ENCODE measurements at regions not wholly inside any gene's neighbourhood (a gene's known extent, or its start where the extent isn't known, plus 50 kb on each side); places are given as distances from the start of the nearest gene placed in this dataset.
"Not testable (repeated sequence)": the region's sequence is repeated elsewhere in the genome, so short reads cannot be mapped to it uniquely, and the experiment has no call there.

- no peak overlapping the region for H3K4me3 Mint-ChIP-seq
- peaks cover 48% of the 10 kb centered on the region for H3K27me3 Mint-ChIP-seq
- no peak for ATAC-seq
- peaks cover 19% of the 10 kb centered on the region for H3K9me3 Mint-ChIP-seq
- H3K27ac Mint-ChIP-seq: no peak overlapping the region
- H3K4me1 Mint-ChIP-seq: peaks cover 5% of the 10 kb centered on the region
- no peaks in the 10 kb centered on the region for H3K36me3 Mint-ChIP-seq
These were observed 265.0 kb upstream of the FOXF1 start for GRCh38 chr16:86245351-86245750.

DNA sequence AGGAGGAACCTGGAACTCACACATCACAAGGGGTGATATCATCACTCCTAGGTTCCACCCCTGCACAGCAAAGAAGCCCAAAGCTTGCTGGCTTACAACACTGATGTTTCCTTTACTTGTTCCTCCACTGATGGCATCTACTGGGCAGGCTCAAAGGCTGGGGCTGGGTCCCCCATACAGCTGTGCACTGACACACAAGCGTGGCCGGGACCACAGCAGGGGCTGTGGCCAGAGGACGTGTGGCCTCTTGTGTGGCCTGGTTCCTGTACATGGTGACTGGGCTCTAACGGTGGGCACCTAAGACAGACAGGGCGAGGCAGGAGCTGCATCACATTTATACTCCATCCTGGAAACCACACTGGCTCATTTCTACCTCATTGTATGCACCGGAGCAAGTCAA is 264.4 kb upstream of the FOXF1 start:
- Mint-ChIP-seq H3K27ac (no peak overlapping the region), H3K27me3 (peaks cover 43% of the 10 kb centered on the region), H3K4me1 (peaks cover 5% of the 10 kb centered on the region), H3K4me3 (no peak overlapping the region), H3K9me3 (peaks cover 19% of the 10 kb centered on the region), H3K36me3 (no peaks in the 10 kb centered on the region)
- no peak for ATAC-seq

DNA sequence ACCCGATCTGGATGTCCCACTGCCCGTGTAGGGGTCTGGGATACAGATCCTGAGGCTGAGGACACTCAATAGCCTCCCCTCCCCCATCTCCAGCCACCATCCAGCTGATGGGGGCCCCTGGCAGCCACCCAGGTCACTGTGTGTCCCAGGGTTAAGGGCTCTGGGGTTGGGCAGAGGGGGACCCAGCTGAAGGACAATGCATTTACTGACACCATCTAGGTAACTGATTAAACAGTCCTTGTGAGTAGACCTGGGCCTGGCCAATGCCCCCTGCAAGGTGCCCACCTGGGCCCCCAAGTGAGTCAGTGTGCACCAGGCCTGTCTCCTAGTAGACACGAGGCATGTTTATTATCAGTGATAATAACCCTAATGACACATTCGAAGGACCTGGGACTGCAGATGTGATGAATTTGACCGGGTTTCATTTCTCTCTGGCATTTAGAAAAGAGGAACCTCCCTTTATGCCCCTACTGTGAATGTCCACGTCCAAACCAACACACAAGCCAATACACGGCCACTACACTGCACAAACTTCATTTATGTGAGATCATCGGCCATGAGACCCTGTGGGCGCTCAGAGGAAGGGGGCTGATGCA is 261.9 kb upstream of the FOXF1 start:
- H3K27ac Mint-ChIP-seq: no peak overlapping the region
- no peak overlapping the region for H3K4me3 Mint-ChIP-seq
- H3K9me3 Mint-ChIP-seq: peaks cover 13% of the 10 kb centered on the region
- no peak for ATAC-seq
- peaks cover 18% of the 10 kb centered on the region for H3K27me3 Mint-ChIP-seq
- H3K4me1 Mint-ChIP-seq: peaks cover 5% of the 10 kb centered on the region
- no peaks in the 10 kb centered on the region for H3K36me3 Mint-ChIP-seq

DNA sequence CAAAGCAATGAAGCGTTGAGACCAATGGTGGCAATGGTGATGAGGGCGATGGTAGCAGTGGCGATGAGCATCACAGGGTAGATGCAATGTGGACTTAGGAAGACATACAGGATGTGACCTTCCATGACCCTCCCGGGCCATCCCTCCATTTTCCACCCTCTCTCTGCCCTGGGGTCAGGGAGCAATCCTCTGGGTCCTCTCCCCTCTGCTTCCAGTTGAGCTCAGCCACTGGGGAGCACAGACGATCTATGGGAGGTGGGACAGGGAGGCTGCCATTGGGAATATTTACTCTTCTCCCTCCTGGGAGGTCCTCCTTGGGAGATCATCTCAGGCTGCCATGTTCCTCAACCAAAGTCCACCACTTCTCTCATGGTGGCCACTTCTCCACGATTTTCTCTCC is 260.7 kb upstream of the FOXF1 start:
- no peak for ATAC-seq
- H3K4me3 Mint-ChIP-seq: no peak overlapping the region
- H3K9me3 Mint-ChIP-seq: peaks cover 12% of the 10 kb centered on the region
- H3K4me1 Mint-ChIP-seq: peaks cover 5% of the 10 kb centered on the region
- no peak overlapping the region for H3K27ac Mint-ChIP-seq
- no peaks in the 10 kb centered on the region for H3K36me3 Mint-ChIP-seq
- peaks cover 6% of the 10 kb centered on the region for H3K27me3 Mint-ChIP-seq

DNA sequence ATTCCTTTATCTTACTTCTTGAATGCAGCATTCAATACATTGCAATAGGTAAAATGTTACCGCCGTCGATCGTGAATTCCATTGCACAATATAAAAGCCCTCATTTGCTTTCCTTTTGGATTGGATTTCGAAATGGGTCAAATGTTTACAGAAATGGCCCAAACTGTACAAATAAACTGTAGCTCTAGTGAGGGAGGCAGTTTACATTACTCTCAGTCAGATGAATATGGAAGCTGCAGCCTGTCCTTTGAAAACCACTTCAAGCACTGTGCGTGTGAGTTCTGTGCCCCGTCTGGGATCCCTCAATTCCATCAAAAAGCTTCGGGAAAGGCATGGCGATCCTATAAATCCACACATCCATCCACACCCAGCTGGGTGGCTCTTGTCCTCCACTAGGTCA is 258.6 kb upstream of the FOXF1 start:
- no peak overlapping the region for H3K4me3 Mint-ChIP-seq
- no peaks in the 10 kb centered on the region for H3K36me3 Mint-ChIP-seq
- H3K27ac Mint-ChIP-seq: no peak overlapping the region
- peaks cover 8% of the 10 kb centered on the region for H3K27me3 Mint-ChIP-seq
- peaks cover 5% of the 10 kb centered on the region for H3K4me1 Mint-ChIP-seq
- no peak for ATAC-seq
- peaks cover 22% of the 10 kb centered on the region for H3K9me3 Mint-ChIP-seq

DNA sequence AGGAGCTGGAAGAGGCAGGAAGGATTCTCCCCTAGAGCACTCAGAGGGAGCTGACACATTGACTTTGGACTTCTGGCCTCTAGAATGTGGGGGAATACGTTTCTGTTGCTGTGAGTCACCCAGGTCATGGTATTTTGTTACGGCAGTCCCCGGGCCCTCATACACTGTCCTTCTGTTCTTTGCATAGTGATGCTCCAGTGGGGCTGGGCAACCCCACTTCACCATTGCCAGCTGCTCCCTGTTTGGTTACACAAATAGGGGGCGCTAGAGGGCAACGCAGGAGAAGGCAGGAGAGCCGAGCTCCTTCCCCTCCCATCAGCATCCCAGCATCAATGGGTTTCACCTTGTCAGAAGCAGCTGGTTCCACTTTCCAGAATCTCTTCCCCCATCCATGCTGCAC is 257.7 kb upstream of the FOXF1 start:
- H3K4me1 Mint-ChIP-seq: peaks cover 5% of the 10 kb centered on the region
- no peak for ATAC-seq
- H3K4me3 Mint-ChIP-seq: no peak overlapping the region
- peaks cover 12% of the 10 kb centered on the region for H3K27me3 Mint-ChIP-seq
- H3K36me3 Mint-ChIP-seq: no peaks in the 10 kb centered on the region
- peaks cover 22% of the 10 kb centered on the region for H3K9me3 Mint-ChIP-seq
- no peak overlapping the region for H3K27ac Mint-ChIP-seq

DNA sequence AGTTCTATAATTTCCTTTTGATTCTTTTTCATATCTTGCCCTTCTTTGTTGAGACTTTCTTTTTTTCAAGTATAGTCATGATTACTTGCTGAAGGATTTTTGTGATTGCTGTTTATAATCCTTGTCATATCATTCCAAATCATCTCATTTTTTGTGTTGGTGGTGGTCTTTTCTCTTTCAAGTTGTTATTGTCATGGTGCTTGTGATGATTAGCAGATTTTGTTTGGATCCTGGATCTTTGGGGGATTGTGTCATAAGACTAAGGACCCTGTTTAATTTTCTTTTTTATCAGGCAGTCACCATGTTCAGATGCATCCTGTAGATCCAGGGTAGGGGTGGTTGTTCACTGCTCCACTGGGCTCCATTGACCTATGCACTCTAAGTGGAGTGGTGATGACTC is 254.4 kb upstream of the FOXF1 start:
- no peak overlapping the region for H3K27ac Mint-ChIP-seq
- peaks cover 12% of the 10 kb centered on the region for H3K9me3 Mint-ChIP-seq
- H3K4me3 Mint-ChIP-seq: no peak overlapping the region
- H3K36me3 Mint-ChIP-seq: no peaks in the 10 kb centered on the region
- no peaks in the 10 kb centered on the region for H3K4me1 Mint-ChIP-seq
- H3K27me3 Mint-ChIP-seq: peaks cover 38% of the 10 kb centered on the region
- no peak for ATAC-seq

DNA sequence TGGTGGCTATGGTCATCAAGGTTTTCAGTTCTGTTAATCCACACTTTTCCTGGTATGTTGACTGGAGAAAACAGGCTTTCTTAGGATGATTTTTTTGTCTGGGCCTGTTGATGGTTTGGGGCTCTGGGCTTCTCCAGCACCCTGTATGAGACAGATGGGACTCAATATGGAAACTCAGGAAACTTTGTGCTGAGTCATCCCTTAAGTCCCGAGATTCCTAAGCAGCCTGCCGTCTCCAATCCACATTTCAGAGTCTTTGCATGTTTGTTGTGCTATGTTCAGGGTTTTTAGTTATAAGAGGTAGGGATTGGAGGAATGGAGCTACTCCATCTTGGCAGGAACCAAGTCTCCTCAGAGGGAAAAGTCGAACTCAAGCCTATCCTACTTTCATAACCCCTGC is 253.3 kb upstream of the FOXF1 start:
- Mint-ChIP-seq H3K4me1 (no peaks in the 10 kb centered on the region), H3K27ac (no peak overlapping the region)

GRCh38 chr16:86257546-86257945 is 252.8 kb upstream of the FOXF1 start:
- Mint-ChIP-seq H3K9me3 (peaks cover 12% of the 10 kb centered on the region), H3K27ac (no peak overlapping the region), H3K4me3 (no peak overlapping the region), H3K4me1 (no peaks in the 10 kb centered on the region), H3K27me3 (peaks cover 38% of the 10 kb centered on the region), H3K36me3 (no peaks in the 10 kb centered on the region)
- no peak for ATAC-seq

More for the DNA sequence above, 253.3 kb upstream of the FOXF1 start:
- no peaks in the 10 kb centered on the region for H3K36me3 Mint-ChIP-seq
- H3K27me3 Mint-ChIP-seq: peaks cover 38% of the 10 kb centered on the region
- ATAC-seq: no peak
- H3K9me3 Mint-ChIP-seq: peaks cover 12% of the 10 kb centered on the region
- no peak overlapping the region for H3K4me3 Mint-ChIP-seq

DNA sequence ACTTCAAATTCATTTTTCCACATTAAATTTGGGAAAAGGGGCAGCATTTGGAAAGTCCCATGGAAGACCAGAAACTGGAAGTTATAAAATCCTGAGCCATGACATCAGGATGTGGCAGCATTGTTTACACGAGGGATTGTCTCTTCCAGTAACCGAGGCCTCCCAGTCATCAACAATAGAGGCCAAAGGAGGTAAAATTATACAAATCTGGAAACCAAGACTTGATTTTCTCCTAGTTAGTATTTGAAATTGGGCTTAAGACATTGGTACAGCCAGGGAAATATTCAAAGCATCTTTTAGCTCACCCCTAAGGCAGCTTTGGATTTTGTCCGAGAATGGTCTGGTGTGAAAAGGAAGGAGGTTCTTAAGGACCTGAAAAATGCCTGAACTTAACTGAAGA is 251.6 kb upstream of the FOXF1 start:
- no peak for ATAC-seq
- H3K27me3 Mint-ChIP-seq: peaks cover 38% of the 10 kb centered on the region
- no peaks in the 10 kb centered on the region for H3K4me1 Mint-ChIP-seq
- no peaks in the 10 kb centered on the region for H3K36me3 Mint-ChIP-seq
- peaks cover 12% of the 10 kb centered on the region for H3K9me3 Mint-ChIP-seq
- H3K27ac Mint-ChIP-seq: no peak overlapping the region
- no peak overlapping the region for H3K4me3 Mint-ChIP-seq

GRCh38 chr16:86259499-86259898 is 250.8 kb upstream of the FOXF1 start:
- Mint-ChIP-seq H3K36me3 (no peaks in the 10 kb centered on the region), H3K9me3 (peaks cover 12% of the 10 kb centered on the region), H3K4me3 (no peak overlapping the region), H3K27me3 (peaks cover 38% of the 10 kb centered on the region), H3K4me1 (no peaks in the 10 kb centered on the region), H3K27ac (no peak overlapping the region)
- ATAC-seq: no peak

DNA sequence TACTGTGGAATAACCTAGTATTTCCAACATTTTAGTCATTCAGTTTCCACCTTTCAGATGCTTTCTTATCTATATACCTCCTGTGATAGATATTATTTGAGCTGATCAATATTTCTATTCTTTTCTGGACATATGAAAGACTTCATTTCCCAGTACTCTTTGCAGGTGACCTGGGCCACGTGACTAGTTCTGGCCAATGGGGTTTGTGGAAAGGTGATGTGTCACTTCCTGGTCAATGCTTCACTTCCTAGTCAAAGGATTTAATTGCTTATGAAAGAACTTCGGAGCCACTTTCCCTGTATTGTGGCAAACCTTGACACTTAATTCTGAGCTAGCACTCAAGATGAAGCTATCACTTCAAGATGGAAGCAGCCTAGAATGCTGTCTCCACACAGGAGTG is 248.9 kb upstream of the FOXF1 start:
- H3K27ac Mint-ChIP-seq: no peak overlapping the region
- no peak overlapping the region for H3K4me3 Mint-ChIP-seq
- no peak for ATAC-seq
- H3K27me3 Mint-ChIP-seq: peaks cover 31% of the 10 kb centered on the region
- no peaks in the 10 kb centered on the region for H3K4me1 Mint-ChIP-seq
- H3K36me3 Mint-ChIP-seq: no peaks in the 10 kb centered on the region
- peaks cover under 1% of the 10 kb centered on the region for H3K9me3 Mint-ChIP-seq

DNA sequence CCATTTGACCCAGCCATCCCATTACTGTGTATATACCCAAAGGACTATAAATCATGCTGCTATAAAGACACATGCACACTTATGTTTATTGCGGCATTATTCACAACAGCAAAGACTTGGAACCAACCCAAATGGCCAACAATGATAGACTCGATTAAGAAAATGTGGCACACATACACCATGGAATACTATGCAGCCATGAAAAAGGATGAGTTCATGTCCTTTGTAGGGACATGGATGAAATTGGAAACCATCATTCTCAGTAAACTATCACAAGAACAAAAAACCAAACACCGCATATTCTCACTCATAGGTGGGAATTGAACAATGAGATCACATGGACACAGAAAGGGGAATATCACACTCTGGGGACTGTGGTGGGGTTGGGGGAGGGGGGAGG is 242.7 kb upstream of the FOXF1 start:
- H3K9me3 Mint-ChIP-seq: not testable (repeated sequence)

DNA sequence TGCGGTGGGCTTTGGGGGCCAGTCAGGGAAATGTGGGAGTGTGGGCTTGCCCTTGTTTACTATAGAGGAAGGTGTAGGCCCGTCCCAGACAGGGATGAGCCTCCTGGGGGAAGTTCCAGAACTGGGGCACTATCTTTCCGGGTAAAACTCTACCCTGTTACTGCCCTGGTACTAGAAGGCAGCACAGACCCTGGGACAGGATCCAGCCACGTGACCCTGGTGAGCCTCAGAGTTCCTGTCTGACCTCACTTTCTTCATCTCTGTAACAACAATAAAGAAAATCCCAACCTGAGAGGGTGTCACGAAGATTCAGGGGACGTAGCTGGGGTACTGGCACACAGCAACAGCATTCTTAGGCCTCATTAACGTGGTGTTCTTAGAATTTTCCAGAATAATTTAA is 239.6 kb upstream of the FOXF1 start:
- H3K27me3 Mint-ChIP-seq: peaks cover 19% of the 10 kb centered on the region
- no peak overlapping the region for H3K27ac Mint-ChIP-seq
- ATAC-seq: no peak
- H3K4me3 Mint-ChIP-seq: no peak overlapping the region
- no peaks in the 10 kb centered on the region for H3K36me3 Mint-ChIP-seq
- H3K4me1 Mint-ChIP-seq: no peaks in the 10 kb centered on the region
- H3K9me3 Mint-ChIP-seq: no peaks in the 10 kb centered on the region

More for the DNA sequence above, 242.7 kb upstream of the FOXF1 start:
- H3K27ac Mint-ChIP-seq, ATAC-seq, H3K27me3 Mint-ChIP-seq, H3K36me3 Mint-ChIP-seq, H3K4me1 Mint-ChIP-seq, H3K4me3 Mint-ChIP-seq: not testable (repeated sequence)

- Mint-ChIP-seq H3K27me3 (peaks cover 22% of the 10 kb centered on the region), H3K36me3 (no peaks in the 10 kb centered on the region), H3K27ac (no peak overlapping the region), H3K9me3 (no peaks in the 10 kb centered on the region), H3K4me1 (no peaks in the 10 kb centered on the region), H3K4me3 (no peak overlapping the region)
- ATAC-seq: no peak
These were observed 237.6 kb upstream of the FOXF1 start for GRCh38 chr16:86272744-86273143.

- peaks cover 62% of the 10 kb centered on the region for H3K27me3 Mint-ChIP-seq
- no peaks in the 10 kb centered on the region for H3K36me3 Mint-ChIP-seq
- H3K4me3 Mint-ChIP-seq: no peak overlapping the region
These were observed 233.1 kb upstream of the FOXF1 start for GRCh38 chr16:86277221-86277620.

GRCh38 chr16:86277859-86278258 is 232.5 kb upstream of the FOXF1 start:
- peaks cover 62% of the 10 kb centered on the region for H3K27me3 Mint-ChIP-seq
- not testable (repeated sequence) for H3K4me1 Mint-ChIP-seq, H3K4me3 Mint-ChIP-seq, H3K27ac Mint-ChIP-seq, ATAC-seq, H3K9me3 Mint-ChIP-seq, H3K36me3 Mint-ChIP-seq

More at GRCh38 chr16:86277221-86277620, 233.1 kb upstream of the FOXF1 start:
- no peak for ATAC-seq
- Mint-ChIP-seq H3K4me1 (no peaks in the 10 kb centered on the region), H3K9me3 (no peaks in the 10 kb centered on the region), H3K27ac (no peak overlapping the region)

Data from stimulated activated memory B cell treated with anti-CD40 and anti-IgM and Interleukin-4, amounts not matched to agents 10 μg/mL and 1 μg/mL and 100 μg/mL, for 72 hours (primary cell).